Parathyroid adenoma (tissue), 2 donors: ENCODE measurements at regions not wholly inside any gene's neighbourhood (a gene's known extent, or its start where the extent isn't known, plus 50 kb on each side); places are given as distances from the start of the nearest gene placed in this dataset.

Source experiments
- H2AFZ ChIP-seq: fragments of 300-600 bp; sonication (generic); one replicate; pipeline ENCODE4 v1.7.0; 2017; ENCODE audit warnings: antibody characterized with exemption, mild to moderate bottlenecking
- H3K27ac ChIP-seq: fragments of 300-600 bp; sonication (generic); one replicate; pipeline ENCODE4 v1.7.0; 2017
- H3K27me3 ChIP-seq: fragments of 300-600 bp; sonication (generic); one replicate; pipeline ENCODE4 v1.7.0; 2017; ENCODE audit warnings: low read length; ENCODE audit not compliant: control insufficient read depth, insufficient read depth
- H3K36me3 ChIP-seq: fragments of 300-600 bp; sonication (generic); one replicate; pipeline ENCODE4 v1.7.0; 2017; ENCODE audit warnings: low read length; ENCODE audit not compliant: control insufficient read depth, insufficient read depth
- H3K4me1 ChIP-seq: fragments of 300-600 bp; sonication (generic); one replicate; pipeline ENCODE4 v1.7.0; 2017; ENCODE audit warnings: control low read depth
- H3K4me2 ChIP-seq: fragments of 300-600 bp; sonication (generic); one replicate; pipeline ENCODE4 v1.7.0; 2017; ENCODE audit warnings: low read length
- H3K4me3 ChIP-seq: fragments of 300-600 bp; sonication (generic); one replicate; pipeline ENCODE4 v1.7.0; 2017; ENCODE audit warnings: low read depth, low read length
- H3K79me2 ChIP-seq: fragments of 300-600 bp; sonication (generic); one replicate; pipeline ENCODE4 v1.7.0; 2017; ENCODE audit warnings: control low read depth
- H3K9ac ChIP-seq: fragments of 300-600 bp; sonication (generic); one replicate; pipeline ENCODE4 v1.7.0; 2017; ENCODE audit warnings: mild to moderate bottlenecking
- H3K9me3 ChIP-seq: fragments of 300-600 bp; sonication (generic); one replicate; pipeline ENCODE4 v1.7.0; 2017; ENCODE audit warnings: low read length; ENCODE audit not compliant: control insufficient read depth
- CTCF ChIP-seq: fragments of 300-600 bp; sonication (generic); IDR thresholded peaks from one replicate; pipeline ENCODE4 v1.7.0; 2017; ENCODE audit warnings: antibody characterized with exemption, mild to moderate bottlenecking
- donor health status: primary hyperparathyroidism.

DNA sequence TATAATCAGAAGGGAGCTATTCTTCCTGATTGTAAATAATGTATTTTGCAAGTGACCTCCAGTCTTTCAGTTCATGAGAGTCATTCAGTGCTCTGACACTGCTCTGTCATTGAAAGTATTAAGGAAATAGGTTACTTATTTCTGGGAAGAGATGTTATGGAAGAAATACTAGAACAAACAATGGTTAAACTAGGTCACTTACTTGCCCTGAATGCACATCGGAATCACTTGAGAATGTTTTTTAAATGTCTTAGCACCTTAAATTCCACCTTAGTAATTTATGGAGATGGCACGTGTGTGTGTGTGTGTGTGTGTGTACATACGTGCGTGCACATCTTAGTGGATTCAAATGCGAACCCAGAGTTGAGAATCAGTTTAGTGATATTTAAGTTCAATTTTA lies 126.6 kb upstream of the KCNH7 start:
- no peak overlapping the region for H3K27ac ChIP-seq
- H3K27me3 ChIP-seq = no peaks in the 10 kb centered on the region
- H3K9ac ChIP-seq = no peak overlapping the region

GRCh38 chr2:162964513-162964912 lies 125.9 kb upstream of the KCNH7 start:
- no peaks in the 10 kb centered on the region for H3K36me3 ChIP-seq
- no peak overlapping the region for H3K27ac ChIP-seq
- no peak overlapping the region for H2AFZ ChIP-seq
- no peak for TF ChIP-seq CTCF
- no peaks in the 10 kb centered on the region for H3K27me3 ChIP-seq
- no peaks in the 10 kb centered on the region for H3K9me3 ChIP-seq
- no peak overlapping the region for H3K9ac ChIP-seq
- H3K4me2 ChIP-seq = no peak overlapping the region
- H3K79me2 ChIP-seq = no peaks in the 10 kb centered on the region
- no peak overlapping the region for H3K4me3 ChIP-seq
- H3K4me1 ChIP-seq = no peaks in the 10 kb centered on the region

More for the DNA sequence above, 126.6 kb upstream of the KCNH7 start:
- H3K79me2 ChIP-seq = no peaks in the 10 kb centered on the region
- H3K4me1 ChIP-seq = no peaks in the 10 kb centered on the region
- no peak overlapping the region for H3K4me3 ChIP-seq
- no peak for TF ChIP-seq CTCF
- H3K9me3 ChIP-seq = no peaks in the 10 kb centered on the region
- H3K4me2 ChIP-seq = no peak overlapping the region
- H3K36me3 ChIP-seq = no peaks in the 10 kb centered on the region
- H2AFZ ChIP-seq = no peak overlapping the region

DNA sequence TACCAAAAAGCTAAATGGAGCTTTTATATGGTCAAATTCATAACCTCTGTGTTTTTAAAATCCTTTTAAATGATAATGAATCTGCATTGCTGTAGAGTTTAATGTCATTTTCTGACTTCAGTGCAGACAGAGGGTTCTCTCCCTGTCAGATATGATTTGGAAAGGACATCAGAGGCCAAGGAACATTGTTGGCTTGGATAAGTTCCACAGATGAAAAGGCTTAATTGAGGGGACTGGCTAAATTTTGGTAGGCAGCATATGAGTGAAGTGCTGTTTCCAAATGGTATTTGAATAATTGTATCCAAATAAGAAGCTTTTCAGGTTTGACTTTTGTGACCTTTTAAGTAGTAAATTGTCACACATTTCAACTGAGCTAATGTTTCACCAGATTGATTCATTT lies 124.6 kb upstream of the KCNH7 start:
- Histone ChIP-seq H3K27me3 (no peaks in the 10 kb centered on the region), H3K27ac (no peak overlapping the region), H3K36me3 (no peaks in the 10 kb centered on the region), H3K4me1 (no peaks in the 10 kb centered on the region), H3K4me3 (no peak overlapping the region), H3K9me3 (no peaks in the 10 kb centered on the region), H2AFZ (no peak overlapping the region), H3K79me2 (no peaks in the 10 kb centered on the region), H3K9ac (no peak overlapping the region), H3K4me2 (no peak overlapping the region)
- no peak for TF ChIP-seq CTCF

DNA sequence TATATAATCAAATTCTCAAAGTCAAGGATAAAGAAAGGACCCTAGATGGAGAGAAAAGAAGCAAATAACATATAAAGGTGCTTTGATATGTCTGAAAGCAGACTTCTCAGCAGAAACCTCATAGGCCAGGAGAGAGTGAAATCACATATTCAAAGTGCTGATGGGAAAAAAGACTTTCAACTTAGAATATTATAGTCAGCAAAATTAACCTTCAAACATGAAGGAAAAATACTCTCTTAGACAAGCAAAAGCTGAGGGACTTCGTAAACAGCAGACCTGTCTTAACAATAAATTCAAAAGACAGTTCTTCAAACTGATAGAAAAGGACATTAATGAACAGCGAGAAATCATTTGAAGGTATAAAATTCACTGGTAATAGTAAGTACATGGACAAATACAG lies 107.2 kb upstream of the KCNH7 start:
- H3K9me3 ChIP-seq = no peaks in the 10 kb centered on the region
- no peak overlapping the region for H3K4me2 ChIP-seq
- no peaks in the 10 kb centered on the region for H3K4me1 ChIP-seq
- no peaks in the 10 kb centered on the region for H3K79me2 ChIP-seq
- TF ChIP-seq CTCF = no peak
- no peaks in the 10 kb centered on the region for H3K36me3 ChIP-seq
- H3K9ac ChIP-seq = no peak overlapping the region
- H3K27ac ChIP-seq = no peak overlapping the region
- no peak overlapping the region for H2AFZ ChIP-seq
- no peak overlapping the region for H3K4me3 ChIP-seq
- H3K27me3 ChIP-seq = no peaks in the 10 kb centered on the region

GRCh38 chr2:162938387-162938786 lies 99.8 kb upstream of the KCNH7 start:
- no peak for TF ChIP-seq CTCF
- Histone ChIP-seq H2AFZ (no peak overlapping the region), H3K4me1 (no peaks in the 10 kb centered on the region), H3K4me3 (no peak overlapping the region), H3K4me2 (no peak overlapping the region), H3K9ac (no peak overlapping the region), H3K36me3 (no peaks in the 10 kb centered on the region), H3K27me3 (no peaks in the 10 kb centered on the region), H3K27ac (no peak overlapping the region), H3K79me2 (no peaks in the 10 kb centered on the region), H3K9me3 (no peaks in the 10 kb centered on the region)
